ENCODE measurements at regions not wholly inside any gene's neighbourhood (a gene's known extent, or its start where the extent isn't known, plus 50 kb on each side); places are given as distances from the start of the nearest gene placed in this dataset.

DNA sequence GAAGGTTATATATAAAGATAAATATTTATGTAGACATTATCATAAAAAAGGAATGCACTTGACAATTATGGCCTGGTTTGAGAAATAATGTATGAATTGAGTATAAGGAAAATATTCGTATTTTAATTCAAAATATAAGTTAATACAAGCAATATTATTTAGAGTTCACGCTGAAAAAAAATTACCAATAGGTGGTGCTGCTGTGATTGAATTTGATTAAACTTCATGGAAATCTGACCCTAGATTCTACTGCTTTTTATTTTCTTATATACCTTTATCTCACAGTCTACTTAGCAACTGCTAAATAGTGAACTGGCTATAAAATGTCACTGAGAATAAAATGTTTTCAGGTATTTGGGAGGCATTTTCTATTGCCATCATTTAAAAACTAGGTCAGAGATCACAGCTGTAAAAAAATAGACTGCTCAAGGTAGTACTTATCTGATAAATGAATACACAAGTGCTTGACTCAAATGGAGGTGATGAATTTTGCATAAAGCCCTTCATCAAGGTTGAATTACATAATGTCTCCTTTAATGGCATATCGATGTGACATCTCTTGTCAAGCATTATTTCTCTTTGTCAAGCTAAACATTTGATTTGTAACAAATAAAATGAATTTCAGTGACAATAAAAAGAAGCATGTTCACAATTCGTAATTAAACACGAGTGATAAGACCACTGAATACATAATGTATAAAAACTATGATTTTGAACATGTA, 1638.8 kb upstream of the PCDH7 start:
- TF ChIP-seq, protein P1, sequence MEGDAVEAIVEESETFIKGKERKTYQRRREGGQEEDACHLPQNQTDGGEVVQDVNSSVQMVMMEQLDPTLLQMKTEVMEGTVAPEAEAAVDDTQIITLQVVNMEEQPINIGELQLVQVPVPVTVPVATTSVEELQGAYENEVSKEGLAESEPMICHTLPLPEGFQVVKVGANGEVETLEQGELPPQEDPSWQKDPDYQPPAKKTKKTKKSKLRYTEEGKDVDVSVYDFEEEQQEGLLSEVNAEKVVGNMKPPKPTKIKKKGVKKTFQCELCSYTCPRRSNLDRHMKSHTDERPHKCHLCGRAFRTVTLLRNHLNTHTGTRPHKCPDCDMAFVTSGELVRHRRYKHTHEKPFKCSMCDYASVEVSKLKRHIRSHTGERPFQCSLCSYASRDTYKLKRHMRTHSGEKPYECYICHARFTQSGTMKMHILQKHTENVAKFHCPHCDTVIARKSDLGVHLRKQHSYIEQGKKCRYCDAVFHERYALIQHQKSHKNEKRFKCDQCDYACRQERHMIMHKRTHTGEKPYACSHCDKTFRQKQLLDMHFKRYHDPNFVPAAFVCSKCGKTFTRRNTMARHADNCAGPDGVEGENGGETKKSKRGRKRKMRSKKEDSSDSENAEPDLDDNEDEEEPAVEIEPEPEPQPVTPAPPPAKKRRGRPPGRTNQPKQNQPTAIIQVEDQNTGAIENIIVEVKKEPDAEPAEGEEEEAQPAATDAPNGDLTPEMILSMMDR (IDR thresholded peaks at IDR 0.05): peak; percentile 70

DNA sequence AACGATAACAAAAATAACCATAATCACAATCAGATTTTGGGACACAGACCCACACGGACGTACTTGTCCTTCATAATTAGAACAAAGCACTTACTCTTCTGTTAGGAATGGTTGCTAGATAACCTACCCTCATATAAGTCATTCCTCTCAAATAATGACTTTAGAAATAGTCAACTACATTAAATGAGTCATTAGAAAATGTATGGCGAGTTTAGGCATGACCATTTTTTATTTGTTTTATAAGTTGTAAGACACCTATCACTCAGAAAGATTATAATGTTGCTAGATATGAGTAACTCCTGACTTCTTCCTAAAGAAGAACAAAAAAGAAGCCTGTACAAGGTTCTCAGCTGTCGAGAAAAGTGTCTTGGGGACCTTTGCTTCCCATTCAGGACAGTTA, 1637.5 kb upstream of the PCDH7 start:
- TF ChIP-seq, protein P1 (IDR thresholded peaks at IDR 0.05): no peak

DNA sequence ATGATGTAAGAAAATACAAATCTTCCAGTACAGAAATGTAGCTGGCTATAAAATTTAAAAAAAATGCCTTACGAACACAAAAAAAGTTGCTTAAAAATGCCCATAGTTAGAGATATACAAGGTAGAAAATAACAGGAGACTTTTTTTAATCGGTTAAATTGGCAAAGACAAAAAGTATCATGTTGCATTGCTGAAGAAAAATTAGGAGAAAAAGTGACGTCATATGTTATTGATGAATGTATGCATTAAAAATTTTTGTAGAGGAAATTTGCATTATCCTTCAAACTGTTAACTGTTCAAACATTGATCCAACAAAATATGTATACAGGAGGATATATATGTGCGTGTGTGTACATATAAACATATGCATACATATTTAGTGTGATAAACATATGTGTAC, 1634.4 kb upstream of the PCDH7 start:
- TF ChIP-seq, protein P1 (IDR thresholded peaks at IDR 0.05): no peak

DNA sequence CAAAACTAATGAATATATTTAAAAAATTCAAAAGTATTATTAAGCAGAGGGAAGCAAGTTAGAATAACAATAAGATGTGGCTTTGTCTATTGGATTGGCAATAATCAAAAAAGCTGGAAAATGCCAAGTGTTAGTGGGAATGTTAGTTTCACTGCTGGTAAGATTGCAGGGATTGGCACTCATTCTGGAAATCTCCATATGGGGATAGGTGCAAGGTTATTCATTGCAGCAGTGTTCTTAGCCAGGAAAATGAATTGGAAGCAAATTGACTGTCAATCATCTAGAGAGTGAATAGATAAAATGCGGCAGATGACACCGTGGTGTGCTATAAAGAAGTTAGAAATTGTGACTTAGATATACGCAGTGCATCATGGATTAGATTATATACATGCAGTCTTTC, 1615.5 kb upstream of the PCDH7 start:
- TF ChIP-seq, protein P1 (IDR thresholded peaks at IDR 0.05): no peak

DNA sequence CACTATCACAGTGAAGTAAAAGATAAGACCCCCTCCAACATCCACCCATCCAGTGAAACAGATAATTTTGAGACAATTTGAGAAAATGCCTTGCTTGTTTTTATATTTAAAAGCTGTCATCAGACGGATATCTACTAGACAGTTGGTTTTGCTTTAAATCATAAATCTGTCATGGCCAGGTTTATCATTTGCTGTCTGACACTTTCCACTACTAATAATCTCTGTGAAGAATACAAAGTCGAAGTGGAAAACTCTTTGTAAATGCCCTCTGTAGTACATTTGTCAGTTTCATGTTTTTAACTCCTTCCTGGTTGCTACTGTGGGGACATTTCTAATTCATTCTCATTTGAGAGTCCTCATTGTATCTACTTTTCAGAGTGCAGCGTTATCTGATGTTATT, 1606.2 kb upstream of the PCDH7 start:
- TF ChIP-seq, protein P1 (IDR thresholded peaks at IDR 0.05): no peak

DNA sequence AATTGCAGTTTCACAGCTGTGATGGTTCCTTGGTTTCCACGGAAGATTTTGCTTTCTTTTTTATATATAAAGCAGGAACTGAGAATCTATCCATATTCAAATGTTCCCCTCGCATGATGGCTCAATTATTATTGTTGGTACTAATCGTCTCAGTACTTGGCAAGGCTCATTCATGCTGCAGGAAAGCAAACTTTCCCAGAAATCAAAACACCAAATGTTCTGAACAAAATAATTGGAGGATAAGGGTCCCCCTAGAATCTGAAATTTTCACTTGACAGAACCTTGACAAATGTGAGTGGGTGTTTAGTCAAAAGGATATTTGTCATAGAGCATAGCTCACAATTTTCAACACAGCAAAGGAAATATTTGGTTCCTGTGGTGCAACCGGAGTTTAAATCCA, 1598.6 kb upstream of the PCDH7 start:
- TF ChIP-seq, protein P1 (IDR thresholded peaks at IDR 0.05): no peak

DNA sequence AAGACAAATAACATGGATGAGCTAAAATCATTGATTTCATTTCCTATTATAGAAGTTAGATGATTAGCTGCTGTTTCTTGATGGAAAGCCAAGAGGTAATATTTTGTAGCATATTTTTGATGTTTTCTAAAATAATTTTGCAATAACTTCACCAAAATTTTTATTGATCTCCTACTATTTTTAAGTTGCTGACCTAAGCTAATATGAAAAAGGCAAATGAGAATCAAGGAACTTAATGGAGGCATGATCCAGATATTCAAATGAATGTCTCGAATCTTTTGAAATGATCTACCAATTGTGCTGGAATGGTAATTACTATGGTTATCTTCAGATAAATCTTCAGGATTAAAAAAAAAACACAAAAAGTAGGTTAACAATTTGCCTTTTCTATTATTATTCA, 1591.4 kb upstream of the PCDH7 start:
- TF ChIP-seq, protein P1 (IDR thresholded peaks at IDR 0.05): no peak

DNA sequence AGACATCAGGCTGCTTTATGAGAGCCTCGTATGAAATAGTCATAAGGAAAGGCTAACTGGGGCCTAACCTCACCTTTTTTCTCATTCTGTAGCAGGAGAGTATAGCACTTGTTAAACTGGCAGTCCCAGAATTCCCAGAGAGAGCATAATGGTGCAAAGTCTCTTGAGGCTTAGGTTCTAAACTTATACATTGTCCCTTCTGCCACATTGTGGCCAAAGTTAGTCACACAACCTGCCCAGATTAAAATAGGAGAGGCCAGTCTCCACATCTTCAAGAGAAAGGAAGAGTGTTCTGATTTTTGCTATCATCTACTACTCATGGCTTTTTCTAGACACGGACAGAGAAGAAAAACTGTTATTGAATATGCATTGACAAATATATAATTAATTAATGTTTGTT, 1588.9 kb upstream of the PCDH7 start:
- TF ChIP-seq, protein P1 (IDR thresholded peaks at IDR 0.05): no peak
